Vagina (tissue), 2 donors: ENCODE measurements at regions not wholly inside any gene's neighbourhood (a gene's known extent, or its start where the extent isn't known, plus 50 kb on each side); places are given as distances from the start of the nearest gene placed in this dataset.

Experiments
- DNase-seq, 2 donors: peaks; one replicate each; pipeline ENCODE4 v3.0.0-alpha.2; 2017; ENCODE audit errors: extremely low spot score in 2 of 2
- H3K27ac ChIP-seq: fragments of 200-600 bp; sonication (generic); one replicate; pipeline ENCODE4 v1.5.1; 2019
- H3K27me3 ChIP-seq: fragments of 200-600 bp; sonication (generic); one replicate; pipeline ENCODE4 v1.5.1; 2019
- H3K36me3 ChIP-seq, 2 donors: fragments of 200-600 bp; sonication (generic); one replicate each; pipeline ENCODE4 v1.5.1; 2017 to 2019
- H3K4me1 ChIP-seq: fragments of 200-600 bp; sonication (generic); one replicate; pipeline ENCODE4 v1.5.1; 2019
- H3K4me3 ChIP-seq, 2 donors: fragments of 200-600 bp; sonication (generic); 1 replicate in 1 of 2; 2 replicates in 1 of 2; pipeline ENCODE4 v1.5.1; 2016 to 2019
- H3K9me3 ChIP-seq: fragments of 200-600 bp; sonication (generic); one replicate; pipeline ENCODE4 v1.5.1; 2019
- POLR2A ChIP-seq, 2 donors: fragments of 450-650 bp; IDR thresholded peaks; one replicate each; pipeline ENCODE4 v1.6.1; 2017; ENCODE audit warnings: antibody characterized with exemption in 2 of 2, mild to moderate bottlenecking in 2 of 2, moderate library complexity in 2 of 2
- POLR2AphosphoS5 ChIP-seq, 2 donors: sonication (generic); formaldehyde crosslinking; IDR thresholded peaks; one replicate each; pipeline ENCODE4 v1.9.0; 2017; ENCODE audit warnings: antibody characterized with exemption in 2 of 2, mild to moderate bottlenecking in 2 of 2, low read depth in 1 of 2; ENCODE audit not compliant: insufficient read depth in 1 of 2
- intact Hi-C: fragments of 100-400 bp; cut with DNase I; formaldehyde crosslinking; loops from one replicate; pipeline ENCODE4 v1.15.1; 2023
- TF ChIP-seq, protein P1 (sequence below), 3 experiments: fragments of 450-650 bp in 2 of 3; fragments of 200-600 bp in 1 of 3; sonication (generic) in 1 of 3; IDR thresholded peaks; one replicate each; pipeline ENCODE4 v1.5.1; 2017 to 2019; ENCODE audit warnings: antibody characterized with exemption in 3 of 3, mild to moderate bottlenecking in 2 of 3, moderate library complexity in 2 of 3

DNA sequence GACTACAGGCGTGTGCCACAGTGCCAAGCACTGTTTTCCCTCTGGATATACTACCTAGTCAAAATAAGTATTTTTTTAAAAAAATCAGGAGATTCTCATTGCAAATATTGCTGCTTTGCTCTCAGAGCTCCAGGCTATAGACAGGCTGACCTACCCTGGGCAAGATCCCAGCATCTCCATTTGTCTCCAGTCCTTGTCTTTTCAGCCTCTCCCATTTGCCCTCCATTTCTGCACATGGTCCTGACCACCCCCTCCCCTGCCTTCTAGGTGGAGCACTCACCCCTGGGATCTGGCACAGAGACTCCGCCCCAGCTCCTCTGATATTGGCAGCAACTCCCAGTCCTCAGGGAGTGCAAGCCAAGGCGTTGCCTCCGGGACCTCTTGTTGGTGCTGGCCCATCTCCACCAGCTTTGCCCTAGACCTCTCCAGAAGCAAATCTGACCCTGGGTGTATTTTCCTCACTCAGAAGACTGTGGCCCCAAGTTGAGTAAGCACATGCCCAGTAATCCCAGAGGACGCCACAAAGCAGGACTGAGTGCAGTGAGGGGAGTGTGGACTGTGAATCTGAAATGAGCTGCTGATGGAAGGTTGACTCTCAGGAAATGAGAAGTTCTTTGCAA is 120.6 kb downstream of the MTPAP start:
- no peak overlapping the region for H3K4me3 ChIP-seq
- H3K4me1 ChIP-seq = no peaks in the 10 kb centered on the region
- no peaks in the 10 kb centered on the region for H3K9me3 ChIP-seq
- H3K27ac ChIP-seq = no peak overlapping the region
- DNase-seq = no peak
- no peak for TF ChIP-seq POLR2AphosphoS5 (IDR thresholded peaks at IDR 0.05; ENCODE audit: insufficient read depth in 1 of 2, low read depth in 1 of 2)
- no peak for TF ChIP-seq POLR2A (IDR thresholded peaks at IDR 0.05)
- TF ChIP-seq, protein P1, sequence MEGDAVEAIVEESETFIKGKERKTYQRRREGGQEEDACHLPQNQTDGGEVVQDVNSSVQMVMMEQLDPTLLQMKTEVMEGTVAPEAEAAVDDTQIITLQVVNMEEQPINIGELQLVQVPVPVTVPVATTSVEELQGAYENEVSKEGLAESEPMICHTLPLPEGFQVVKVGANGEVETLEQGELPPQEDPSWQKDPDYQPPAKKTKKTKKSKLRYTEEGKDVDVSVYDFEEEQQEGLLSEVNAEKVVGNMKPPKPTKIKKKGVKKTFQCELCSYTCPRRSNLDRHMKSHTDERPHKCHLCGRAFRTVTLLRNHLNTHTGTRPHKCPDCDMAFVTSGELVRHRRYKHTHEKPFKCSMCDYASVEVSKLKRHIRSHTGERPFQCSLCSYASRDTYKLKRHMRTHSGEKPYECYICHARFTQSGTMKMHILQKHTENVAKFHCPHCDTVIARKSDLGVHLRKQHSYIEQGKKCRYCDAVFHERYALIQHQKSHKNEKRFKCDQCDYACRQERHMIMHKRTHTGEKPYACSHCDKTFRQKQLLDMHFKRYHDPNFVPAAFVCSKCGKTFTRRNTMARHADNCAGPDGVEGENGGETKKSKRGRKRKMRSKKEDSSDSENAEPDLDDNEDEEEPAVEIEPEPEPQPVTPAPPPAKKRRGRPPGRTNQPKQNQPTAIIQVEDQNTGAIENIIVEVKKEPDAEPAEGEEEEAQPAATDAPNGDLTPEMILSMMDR (IDR thresholded peaks at IDR 0.05) = no peak
- no peaks in the 10 kb centered on the region for H3K27me3 ChIP-seq
- H3K36me3 ChIP-seq = no peaks in the 10 kb centered on the region
- intact Hi-C loops = loop anchor here (10.0 kb wide), 1 partner anchor 234 kb away; no protein-coding TSS in a partner anchor

DNA sequence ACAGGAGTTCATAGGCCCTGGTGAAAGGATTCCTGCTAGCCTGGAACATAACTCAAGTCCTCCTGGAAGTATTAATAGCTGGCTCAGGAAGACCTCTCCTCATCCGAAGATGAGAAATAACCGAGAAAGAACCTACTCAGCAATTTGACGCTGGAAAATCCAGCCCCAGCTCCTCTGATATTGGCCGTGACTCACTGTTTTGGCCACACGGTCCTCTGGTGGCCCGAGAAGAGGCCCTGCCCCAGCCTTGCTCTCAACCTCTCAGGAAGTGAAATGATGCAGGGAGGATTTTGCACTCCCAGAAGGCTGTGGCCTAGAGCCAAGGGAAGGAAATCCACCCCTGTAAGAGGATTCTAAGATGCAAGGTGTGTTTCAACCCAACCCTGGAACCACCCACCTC is 121.6 kb downstream of the MTPAP start:
- H3K4me3 ChIP-seq = no peak overlapping the region
- TF ChIP-seq POLR2A (IDR thresholded peaks at IDR 0.05) (no peak), POLR2AphosphoS5 (IDR thresholded peaks at IDR 0.05; ENCODE audit: insufficient read depth in 1 of 2, low read depth in 1 of 2) (no peak)
- TF ChIP-seq, protein P1 (IDR thresholded peaks at IDR 0.05) = no peak
- intact Hi-C loops = loop anchor here (10.0 kb wide), 1 partner anchor 233 kb away; no protein-coding TSS in a partner anchor
- H3K27me3 ChIP-seq = no peaks in the 10 kb centered on the region
- DNase-seq = no peak
- no peaks in the 10 kb centered on the region for H3K9me3 ChIP-seq
- H3K4me1 ChIP-seq = no peaks in the 10 kb centered on the region
- H3K27ac ChIP-seq = no peak overlapping the region
- no peaks in the 10 kb centered on the region for H3K36me3 ChIP-seq

DNA sequence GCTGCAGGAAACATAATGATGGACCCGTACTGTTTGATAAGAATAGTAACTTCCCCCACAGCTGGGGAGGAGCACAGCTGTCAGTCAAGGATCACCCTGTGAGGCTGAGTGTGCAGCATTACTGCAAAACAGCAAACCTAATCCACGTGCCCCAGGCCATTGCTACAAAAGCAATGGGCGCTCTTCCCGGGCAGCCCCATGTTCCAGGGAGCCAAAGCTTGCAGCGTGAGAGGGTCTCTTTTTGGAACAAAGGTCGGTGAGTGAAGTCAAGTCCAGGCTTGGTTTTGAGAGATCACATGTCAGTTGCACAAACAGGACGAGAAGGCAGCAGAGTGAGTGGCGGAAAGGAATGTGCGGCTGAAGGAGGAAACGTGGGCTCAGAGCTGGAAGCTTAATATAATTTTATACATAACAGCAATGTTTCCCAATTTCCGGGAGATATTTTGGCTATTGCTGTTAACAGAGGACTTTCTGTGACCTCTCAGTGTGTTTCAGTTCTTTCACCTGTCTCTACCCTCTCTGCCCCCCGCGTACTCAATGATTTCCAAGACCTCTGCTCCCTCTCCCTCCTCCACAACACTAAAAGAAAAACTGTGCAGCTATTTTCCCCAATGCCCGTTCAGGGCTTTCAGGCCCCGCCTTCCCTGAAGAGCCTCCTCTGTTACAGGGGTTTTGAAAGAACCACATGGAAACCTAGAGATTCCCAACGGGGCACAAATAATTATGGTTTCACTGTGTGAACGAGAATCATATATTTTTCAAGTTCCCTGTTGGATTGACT is 128.9 kb downstream of the MTPAP start:
- H3K4me3 ChIP-seq = no peak overlapping the region
- no peaks in the 10 kb centered on the region for H3K27me3 ChIP-seq
- intact Hi-C loops = loop anchor here (10.0 kb wide), 1 partner anchor 225 kb away; no protein-coding TSS in a partner anchor
- no peak overlapping the region for H3K27ac ChIP-seq
- DNase-seq = no peak
- H3K9me3 ChIP-seq = no peaks in the 10 kb centered on the region
- TF ChIP-seq, protein P1 (IDR thresholded peaks at IDR 0.05) = no peak
- TF ChIP-seq POLR2A (IDR thresholded peaks at IDR 0.05) (no peak), POLR2AphosphoS5 (IDR thresholded peaks at IDR 0.05; ENCODE audit: insufficient read depth in 1 of 2, low read depth in 1 of 2) (no peak)
- no peaks in the 10 kb centered on the region for H3K4me1 ChIP-seq
- H3K36me3 ChIP-seq = no peaks in the 10 kb centered on the region

DNA sequence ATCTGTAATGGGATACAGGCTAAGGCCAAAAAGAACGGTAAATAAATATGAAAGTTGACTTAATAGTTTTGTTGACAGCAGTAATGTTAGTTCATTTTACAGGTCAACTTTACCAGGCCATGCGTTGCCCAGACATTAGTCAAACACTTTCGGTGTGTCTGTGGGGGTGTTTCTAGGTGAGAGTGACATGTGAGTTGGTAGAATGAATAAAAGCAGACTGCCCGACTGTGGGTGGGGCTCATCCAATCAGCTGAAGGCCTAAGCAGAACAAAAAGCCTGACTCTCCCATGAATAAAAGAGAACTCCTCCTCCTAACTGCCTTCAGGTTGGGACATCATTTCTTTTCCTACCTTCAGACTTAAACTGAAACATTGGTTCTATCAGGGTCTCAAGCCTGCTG is 132.3 kb downstream of the MTPAP start:
- TF ChIP-seq POLR2AphosphoS5 (IDR thresholded peaks at IDR 0.05; ENCODE audit: insufficient read depth in 1 of 2, low read depth in 1 of 2) (no peak), POLR2A (IDR thresholded peaks at IDR 0.05) (no peak)
- TF ChIP-seq, protein P1 (IDR thresholded peaks at IDR 0.05) = no peak
- intact Hi-C loops = no loop called here
- H3K27me3 ChIP-seq = no peaks in the 10 kb centered on the region
- no peaks in the 10 kb centered on the region for H3K4me1 ChIP-seq
- no peak for DNase-seq
- H3K9me3 ChIP-seq = no peaks in the 10 kb centered on the region
- no peak overlapping the region for H3K27ac ChIP-seq
- H3K36me3 ChIP-seq = no peaks in the 10 kb centered on the region
- no peak overlapping the region for H3K4me3 ChIP-seq

DNA sequence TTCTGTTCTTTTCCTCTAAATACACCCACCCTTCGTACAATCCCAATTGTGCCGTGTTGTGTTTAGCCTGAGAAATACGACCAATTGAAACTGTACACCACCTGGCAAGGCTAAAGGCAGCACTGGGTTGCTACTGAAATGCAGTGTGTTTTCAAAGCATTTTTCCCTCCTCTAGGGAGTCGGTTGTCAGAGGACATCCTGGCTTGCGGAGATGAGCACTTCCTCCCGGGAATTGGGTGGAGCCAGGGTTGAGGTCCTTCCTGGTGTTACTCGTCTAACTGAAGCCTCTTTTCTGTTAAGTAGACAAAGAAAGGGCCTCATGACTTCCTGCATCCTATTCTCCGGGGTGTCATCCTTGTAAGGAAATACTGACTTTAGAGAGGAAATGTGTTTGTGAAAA is 133.5 kb downstream of the MTPAP start:
- H3K4me1 ChIP-seq = no peaks in the 10 kb centered on the region
- TF ChIP-seq POLR2AphosphoS5 (IDR thresholded peaks at IDR 0.05; ENCODE audit: insufficient read depth in 1 of 2, low read depth in 1 of 2) (no peak), POLR2A (IDR thresholded peaks at IDR 0.05) (no peak)
- TF ChIP-seq, protein P1 (IDR thresholded peaks at IDR 0.05) = no peak
- DNase-seq = no peak
- H3K27me3 ChIP-seq = no peaks in the 10 kb centered on the region
- H3K4me3 ChIP-seq = no peak overlapping the region
- H3K27ac ChIP-seq = no peak overlapping the region
- H3K9me3 ChIP-seq = no peaks in the 10 kb centered on the region
- no peaks in the 10 kb centered on the region for H3K36me3 ChIP-seq
- intact Hi-C loops = no loop called here
